AG09319 (cell line): ENCODE measurements at regions not wholly inside any gene's neighbourhood (a gene's known extent, or its start where the extent isn't known, plus 50 kb on each side); places are given as distances from the start of the nearest gene placed in this dataset.

Source experiments
- DNase-seq: peaks from one replicate; pipeline ENCODE4 v3.0.0-alpha.2; 2010; ENCODE audit warnings: low read depth; ENCODE audit errors: extremely low read depth
- CTCF ChIP-seq: IDR thresholded peaks from 2 replicates; pipeline ENCODE4 v1.5.1; 2011; ENCODE audit warnings: low read depth, mild to moderate bottlenecking, inconsistent platforms, low read length, moderate library complexity

- TF ChIP-seq CTCF: no peak
- DNase-seq: no peak
Measured at GRCh38 chr1:22326931-22327330, 124.7 kb upstream of the ZBTB40 start.

- no peak for TF ChIP-seq CTCF
- DNase-seq: no peak
Measured at GRCh38 chr1:22327411-22327810, 124.2 kb upstream of the ZBTB40 start.

- TF ChIP-seq CTCF: no peak
- DNase-seq: no peak
Measured at GRCh38 chr1:22328331-22329147, 123.1 kb upstream of the ZBTB40 start.

- DNase-seq: no peak
- no peak for TF ChIP-seq CTCF
Measured at GRCh38 chr1:22329148-22329515, 122.5 kb upstream of the ZBTB40 start.

GRCh38 chr1:22330092-22330759 lies 121.4 kb upstream of the ZBTB40 start:
- no peak for TF ChIP-seq CTCF
- DNase-seq: no peak

GRCh38 chr1:22330760-22331119 lies 120.9 kb upstream of the ZBTB40 start:
- no peak for DNase-seq
- TF ChIP-seq CTCF: no peak

- DNase-seq: no peak
- TF ChIP-seq CTCF: no peak
Measured at GRCh38 chr1:22331618-22332423, 119.8 kb upstream of the ZBTB40 start.
